ENCODE measurements at regions not wholly inside any gene's neighbourhood (a gene's known extent, or its start where the extent isn't known, plus 50 kb on each side); places are given as distances from the start of the nearest gene placed in this dataset.

DNA sequence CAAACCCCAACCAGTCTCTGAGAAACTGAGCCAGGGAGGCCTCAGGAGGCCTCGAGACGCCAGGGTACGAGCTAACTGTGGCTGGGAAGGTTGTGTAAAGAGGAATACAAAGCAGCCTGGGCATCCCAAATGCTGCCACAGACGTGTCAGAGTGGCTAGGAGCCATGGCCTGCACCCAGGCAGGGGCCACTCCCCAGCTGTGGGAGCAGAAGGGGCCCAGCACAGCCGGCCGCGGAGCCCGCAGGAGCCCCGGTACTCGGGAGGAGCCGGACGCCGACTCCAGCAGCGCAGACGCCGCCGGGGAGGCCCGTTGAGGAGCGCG, 349.8 kb upstream of the B3GAT1 start:
- TF ChIP-seq, protein P1, sequence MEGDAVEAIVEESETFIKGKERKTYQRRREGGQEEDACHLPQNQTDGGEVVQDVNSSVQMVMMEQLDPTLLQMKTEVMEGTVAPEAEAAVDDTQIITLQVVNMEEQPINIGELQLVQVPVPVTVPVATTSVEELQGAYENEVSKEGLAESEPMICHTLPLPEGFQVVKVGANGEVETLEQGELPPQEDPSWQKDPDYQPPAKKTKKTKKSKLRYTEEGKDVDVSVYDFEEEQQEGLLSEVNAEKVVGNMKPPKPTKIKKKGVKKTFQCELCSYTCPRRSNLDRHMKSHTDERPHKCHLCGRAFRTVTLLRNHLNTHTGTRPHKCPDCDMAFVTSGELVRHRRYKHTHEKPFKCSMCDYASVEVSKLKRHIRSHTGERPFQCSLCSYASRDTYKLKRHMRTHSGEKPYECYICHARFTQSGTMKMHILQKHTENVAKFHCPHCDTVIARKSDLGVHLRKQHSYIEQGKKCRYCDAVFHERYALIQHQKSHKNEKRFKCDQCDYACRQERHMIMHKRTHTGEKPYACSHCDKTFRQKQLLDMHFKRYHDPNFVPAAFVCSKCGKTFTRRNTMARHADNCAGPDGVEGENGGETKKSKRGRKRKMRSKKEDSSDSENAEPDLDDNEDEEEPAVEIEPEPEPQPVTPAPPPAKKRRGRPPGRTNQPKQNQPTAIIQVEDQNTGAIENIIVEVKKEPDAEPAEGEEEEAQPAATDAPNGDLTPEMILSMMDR (IDR thresholded peaks at IDR 0.05), result no peak
- TF ChIP-seq POLR2A (IDR thresholded peaks at IDR 0.05) (no peak), EP300 (IDR thresholded peaks at IDR 0.05) (no peak)
